ENCODE measurements at regions not wholly inside any gene's neighbourhood (a gene's known extent, or its start where the extent isn't known, plus 50 kb on each side); places are given as distances from the start of the nearest gene placed in this dataset.

GRCh38 chr10:44234483-44234875, 150.4 kb downstream of the CXCL12 start:
- H3K79me2 ChIP-seq (ENCODE audit: low read depth), result no peaks in the 10 kb centered on the region
- no peak overlapping the region for H3K4me3 ChIP-seq
- BruUV-seq (replicated peaks), result no TSS peak
- H3K27me3 ChIP-seq (ENCODE audit: insufficient read depth, low read depth), result peaks cover 22% of the 10 kb centered on the region
- no peaks in the 10 kb centered on the region for H3K4me1 ChIP-seq (replicated peaks; ENCODE audit: insufficient read depth)
- H4K20me1 ChIP-seq (ENCODE audit: insufficient read depth), result no peaks in the 10 kb centered on the region
- no peaks in the 10 kb centered on the region for H3K36me3 ChIP-seq (ENCODE audit: low read depth)
- POLR2A ChIA-PET (ENCODE audit: unreplicated experiment), result no interaction called here
- no peaks in the 10 kb centered on the region for H3F3A ChIP-seq (ENCODE audit: insufficient read depth, low read depth)
- no peaks in the 10 kb centered on the region for H3K9me3 ChIP-seq (ENCODE audit: insufficient read depth, low read depth)
- no peak overlapping the region for H3K27ac ChIP-seq
- H3K9me2 ChIP-seq (ENCODE audit: insufficient read depth), result no peaks in the 10 kb centered on the region
- peak in 1 of 2 experiments; percentile 20 for DNase-seq
- intact Hi-C loops (cut with micrococcal nuclease; ENCODE audit: unreplicated experiment), result no loop called here
- CTCF ChIA-PET, result no interaction called here
- H2AFZ ChIP-seq, result no peak overlapping the region
- no peak overlapping the region for H3K4me2 ChIP-seq
- no peak for TF ChIP-seq EZH2 (IDR thresholded peaks at IDR 0.05; ENCODE audit: low read depth)
- no peak for TF ChIP-seq CTCF (conservative IDR thresholded peaks at IDR 0.05)

DNA sequence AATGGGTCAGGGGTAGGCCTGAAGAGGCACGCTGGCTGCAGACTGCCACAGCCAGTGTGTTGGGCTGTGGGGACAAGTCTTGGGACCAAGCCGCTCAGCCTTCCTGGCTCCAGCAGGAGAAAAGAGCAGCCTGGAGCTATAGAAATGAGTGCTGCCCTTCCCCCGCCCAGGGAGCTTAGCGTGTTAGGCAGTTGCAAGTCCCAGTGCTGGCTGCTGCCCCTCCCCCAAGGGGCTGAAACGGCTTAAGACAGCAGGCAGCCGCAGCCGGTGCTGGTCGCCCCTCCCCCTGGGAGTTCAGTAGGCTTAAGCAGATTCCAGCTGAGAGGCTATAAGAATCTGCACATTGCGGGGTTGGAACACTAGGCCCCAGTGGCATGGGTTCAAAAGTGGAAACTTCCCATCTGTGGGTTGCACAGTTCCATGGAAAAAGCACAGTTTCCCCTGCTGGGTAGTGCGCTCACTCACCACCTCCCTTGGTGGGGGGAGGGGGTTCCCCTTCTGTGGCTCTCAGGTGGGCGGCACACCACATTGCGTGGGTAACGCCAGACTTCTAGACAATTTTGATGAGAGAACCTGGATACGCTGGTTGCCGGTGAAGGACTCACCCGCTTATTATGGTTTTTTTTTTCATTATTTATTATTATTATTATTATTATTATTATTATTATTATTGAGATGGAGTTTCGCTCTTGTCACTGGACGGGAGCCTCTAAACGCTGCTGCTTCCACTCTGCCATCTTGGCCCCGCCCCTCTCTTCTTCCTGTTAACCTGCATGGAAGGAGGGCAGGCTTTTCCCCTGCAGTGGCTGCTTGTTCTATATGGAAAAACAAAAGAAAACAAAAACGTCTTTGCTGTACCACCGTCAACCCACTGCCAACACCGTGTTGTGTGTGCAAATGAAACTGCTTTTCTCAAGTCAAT, 151.1 kb downstream of the CXCL12 start:
- TF ChIP-seq EZH2 (IDR thresholded peaks at IDR 0.05; ENCODE audit: low read depth) (no peak), CTCF (conservative IDR thresholded peaks at IDR 0.05) (no peak)
- BruUV-seq (replicated peaks), result no TSS peak
- intact Hi-C loops (cut with micrococcal nuclease; ENCODE audit: unreplicated experiment), result no loop called here
- no peaks in the 10 kb centered on the region for H3F3A ChIP-seq (ENCODE audit: insufficient read depth, low read depth)
- CTCF ChIA-PET, result no interaction called here
- no peaks in the 10 kb centered on the region for H3K4me1 ChIP-seq (replicated peaks; ENCODE audit: insufficient read depth)
- H4K20me1 ChIP-seq (ENCODE audit: insufficient read depth), result no peaks in the 10 kb centered on the region
- no peaks in the 10 kb centered on the region for H3K9me2 ChIP-seq (ENCODE audit: insufficient read depth)
- no peak overlapping the region for H2AFZ ChIP-seq
- POLR2A ChIA-PET (ENCODE audit: unreplicated experiment), result no interaction called here
- H3K27me3 ChIP-seq (ENCODE audit: insufficient read depth, low read depth), result peaks cover 22% of the 10 kb centered on the region
- H3K4me2 ChIP-seq, result no peak overlapping the region
- H3K36me3 ChIP-seq (ENCODE audit: low read depth), result no peaks in the 10 kb centered on the region
- no peak overlapping the region for H3K27ac ChIP-seq
- no peaks in the 10 kb centered on the region for H3K79me2 ChIP-seq (ENCODE audit: low read depth)
- DNase-seq, result no peak
- H3K9me3 ChIP-seq (ENCODE audit: insufficient read depth, low read depth), result no peaks in the 10 kb centered on the region
- H3K4me3 ChIP-seq, result no peak overlapping the region

DNA sequence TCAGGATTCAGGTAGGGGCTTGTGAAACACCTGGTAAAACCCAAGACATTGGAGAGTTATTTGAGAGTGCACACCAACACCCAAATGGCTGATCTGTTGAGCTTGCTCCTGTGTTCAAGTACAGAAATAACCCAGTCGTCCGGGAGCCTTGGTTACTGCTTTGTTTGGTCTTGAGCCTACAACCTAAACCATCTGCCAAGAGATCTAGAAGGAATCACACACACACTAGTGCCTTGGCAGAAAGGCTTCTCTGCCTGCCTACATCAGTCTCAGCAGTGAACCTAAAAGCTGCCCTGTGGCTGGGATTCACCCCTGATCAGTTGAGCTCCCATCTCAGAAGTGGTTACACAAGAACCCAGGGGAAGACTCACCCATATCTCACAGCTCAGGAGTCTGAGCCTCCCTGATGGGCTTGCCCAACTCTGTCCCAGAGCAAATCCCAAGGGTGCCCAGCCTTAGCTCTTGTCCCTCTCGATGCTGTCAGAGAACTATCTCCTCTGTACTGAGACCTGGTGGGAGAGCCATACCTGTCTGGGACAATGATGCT, 167.6 kb downstream of the CXCL12 start:
- Histone ChIP-seq H3K27ac (no peak overlapping the region), H3K9me2 (ENCODE audit: insufficient read depth) (no peaks in the 10 kb centered on the region), H3K4me3 (no peak overlapping the region), H3K4me2 (no peak overlapping the region), H3K36me3 (ENCODE audit: low read depth) (no peaks in the 10 kb centered on the region), H3K4me1 (replicated peaks; ENCODE audit: insufficient read depth) (no peaks in the 10 kb centered on the region), H4K20me1 (ENCODE audit: insufficient read depth) (no peaks in the 10 kb centered on the region), H3K9me3 (ENCODE audit: insufficient read depth, low read depth) (no peaks in the 10 kb centered on the region), H3F3A (ENCODE audit: insufficient read depth, low read depth) (no peaks in the 10 kb centered on the region), H3K79me2 (ENCODE audit: low read depth) (no peaks in the 10 kb centered on the region), H2AFZ (no peak overlapping the region), H3K27me3 (ENCODE audit: insufficient read depth, low read depth) (no peaks in the 10 kb centered on the region)
- ChIA-PET CTCF (no interaction called here), POLR2A (ENCODE audit: unreplicated experiment) (no interaction called here)
- no peak for TF ChIP-seq CTCF (conservative IDR thresholded peaks at IDR 0.05)
- TF ChIP-seq EZH2 (IDR thresholded peaks at IDR 0.05; ENCODE audit: low read depth), result no peak
- intact Hi-C loops (cut with micrococcal nuclease; ENCODE audit: unreplicated experiment), result no loop called here
- no TSS peak for BruUV-seq (replicated peaks)
- DNase-seq, result no peak

All from PC-9 (cell line).